ENCODE measurements at regions not wholly inside any gene's neighbourhood (a gene's known extent, or its start where the extent isn't known, plus 50 kb on each side); places are given as distances from the start of the nearest gene placed in this dataset.

DNA sequence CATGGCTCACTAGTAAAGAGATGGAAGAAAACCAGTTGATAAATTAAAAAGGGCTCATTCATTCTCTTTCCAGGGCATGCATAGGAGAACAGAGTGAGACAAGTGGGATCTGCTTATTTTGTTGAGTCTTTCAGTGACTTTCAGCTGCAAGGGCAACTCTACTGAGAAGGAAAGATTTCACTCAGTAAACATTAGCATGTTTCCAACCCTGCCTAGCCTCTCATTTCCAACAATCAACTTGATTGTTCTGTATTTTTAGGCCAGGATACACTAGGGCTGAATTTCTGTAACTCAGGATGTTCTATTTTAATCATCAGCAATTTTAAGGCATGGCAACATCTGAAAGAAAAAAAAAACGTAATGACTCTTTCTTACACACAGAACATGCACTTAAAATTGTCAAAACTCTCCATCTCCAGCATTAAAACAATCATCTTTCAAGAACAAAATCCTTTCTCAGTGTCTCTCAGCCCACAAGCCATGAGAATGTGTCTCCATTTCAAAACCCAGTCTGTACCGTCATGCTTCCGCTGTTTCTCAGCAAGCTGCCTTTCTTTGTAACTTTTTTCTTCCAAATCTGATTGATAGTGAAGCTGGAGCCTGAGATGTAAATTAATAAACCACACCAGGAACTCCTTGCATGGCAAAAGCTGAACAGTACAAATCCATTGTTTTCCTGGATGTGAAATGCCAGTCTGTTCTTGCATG lies 147.2 kb upstream of the KLF14 start:
- ATAC-seq = no peak
- no peaks in the 10 kb centered on the region for H3K9me3 ChIP-seq (ENCODE audit: control insufficient read depth, low read length)
- no peaks in the 10 kb centered on the region for H3K27me3 ChIP-seq (ENCODE audit: control insufficient read depth, insufficient read depth)
- no peak overlapping the region for H3K27ac ChIP-seq (ENCODE audit: low read length)
- H3K4me3 ChIP-seq (ENCODE audit: low read length) = no peak overlapping the region
- peaks cover 6% of the 10 kb centered on the region for H3K4me1 ChIP-seq (ENCODE audit: control insufficient read depth, insufficient read depth, low read length)
- 61% methylated on average over 3 of the region's 3 CpGs for WGBS
- intact Hi-C loops (cut with DNase I) = no loop called here
- no peak for DNase-seq

DNA sequence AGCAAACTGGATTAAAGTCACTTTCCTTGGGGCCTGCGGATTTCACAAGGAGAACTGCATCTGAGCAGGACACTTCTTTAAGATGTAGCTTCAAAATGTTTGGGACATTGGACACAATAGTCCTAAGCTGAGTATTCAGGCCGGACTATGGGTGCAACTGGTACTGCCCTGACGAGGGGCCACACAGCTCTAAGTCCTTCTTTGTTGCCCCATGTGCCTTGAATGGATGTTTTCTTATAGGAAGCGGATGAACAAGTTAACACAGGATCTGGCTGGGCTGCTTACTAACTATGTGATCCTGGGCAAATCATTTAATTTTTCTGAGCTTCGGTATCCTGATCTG lies 147.8 kb upstream of the KLF14 start:
- 92% methylated on average over 5 of the region's 5 CpGs for WGBS
- no peaks in the 10 kb centered on the region for H3K9me3 ChIP-seq (ENCODE audit: control insufficient read depth, low read length)

GRCh38 chr7:130882396-130882795 lies 148.4 kb upstream of the KLF14 start:
- Histone ChIP-seq H3K9me3 (ENCODE audit: control insufficient read depth, low read length) (no peaks in the 10 kb centered on the region), H3K27me3 (ENCODE audit: control insufficient read depth, insufficient read depth) (no peaks in the 10 kb centered on the region), H3K4me1 (ENCODE audit: control insufficient read depth, insufficient read depth, low read length) (peaks cover 8% of the 10 kb centered on the region), H3K4me3 (ENCODE audit: low read length) (no peak overlapping the region), H3K27ac (ENCODE audit: low read length) (peak overlapping the region; percentile 40)
- WGBS = 86% methylated on average over 2 of the region's 2 CpGs
- DNase-seq = peak in 1 of 3 donors; percentile 43
- intact Hi-C loops (cut with DNase I) = no loop called here
- no peak for ATAC-seq

More for the DNA sequence above, 147.8 kb upstream of the KLF14 start:
- no peak for DNase-seq
- Histone ChIP-seq H3K4me3 (ENCODE audit: low read length) (no peak overlapping the region), H3K4me1 (ENCODE audit: control insufficient read depth, insufficient read depth, low read length) (peaks cover 6% of the 10 kb centered on the region), H3K27me3 (ENCODE audit: control insufficient read depth, insufficient read depth) (no peaks in the 10 kb centered on the region), H3K27ac (ENCODE audit: low read length) (no peak overlapping the region)
- no peak for ATAC-seq
- intact Hi-C loops (cut with DNase I) = no loop called here

GRCh38 chr7:130883928-130884327 lies 149.9 kb upstream of the KLF14 start:
- intact Hi-C loops (cut with DNase I) = no loop called here
- ATAC-seq (no peak), DNase-seq (no peak)
- H3K4me1 ChIP-seq (ENCODE audit: control insufficient read depth, insufficient read depth, low read length) = peaks cover 16% of the 10 kb centered on the region
- H3K27ac ChIP-seq (ENCODE audit: low read length) = no peak overlapping the region
- no peak overlapping the region for H3K4me3 ChIP-seq (ENCODE audit: low read length)
- 93% methylated on average over 6 of the region's 6 CpGs for WGBS
- no peaks in the 10 kb centered on the region for H3K9me3 ChIP-seq (ENCODE audit: control insufficient read depth, low read length)
- H3K27me3 ChIP-seq (ENCODE audit: control insufficient read depth, insufficient read depth) = no peaks in the 10 kb centered on the region

DNA sequence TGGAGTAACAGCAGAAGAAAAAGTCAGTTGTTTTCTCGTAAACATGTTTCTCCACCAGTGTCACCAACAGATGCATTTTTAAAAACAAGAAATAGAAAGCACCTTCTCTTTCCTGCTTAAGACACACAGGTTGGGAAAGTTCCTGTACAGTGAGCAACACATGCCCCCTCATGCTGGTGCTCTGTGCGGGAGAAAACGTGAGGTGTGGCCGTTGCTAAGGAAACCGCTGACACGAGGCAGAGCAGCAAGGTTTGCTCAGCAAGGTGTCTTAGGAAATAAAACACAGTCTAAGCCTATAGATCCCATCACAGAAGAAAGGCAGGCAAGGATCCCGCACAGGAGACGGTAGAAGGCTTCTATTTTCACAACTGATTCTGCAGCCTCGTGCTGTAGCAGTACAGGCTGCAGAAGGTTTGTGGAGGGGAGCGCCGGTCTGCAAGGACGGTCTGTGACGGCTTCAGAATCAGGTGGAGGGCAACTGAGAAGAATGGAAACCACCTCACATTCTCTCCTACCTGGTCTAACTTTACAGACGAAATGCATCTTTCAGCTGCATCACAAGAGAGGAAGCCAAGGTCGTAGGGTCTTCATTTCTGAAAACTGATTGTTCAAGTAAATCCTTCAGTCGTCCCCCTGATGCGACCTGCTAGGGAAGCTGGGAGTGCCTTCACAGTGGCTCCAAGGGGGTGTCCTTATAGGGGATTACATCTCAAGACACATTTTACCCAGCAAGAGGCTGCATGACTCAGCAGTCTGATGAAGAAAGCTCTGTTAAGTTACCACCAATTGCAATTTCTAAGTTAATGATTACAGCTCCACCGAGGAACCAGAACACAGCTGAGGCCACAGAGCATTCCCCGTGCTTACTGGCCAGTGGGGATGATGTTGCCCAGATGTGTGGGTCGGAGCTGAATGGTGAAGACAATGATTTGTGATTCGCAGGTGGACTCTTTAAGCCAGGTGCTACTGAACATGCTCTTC lies 150.7 kb upstream of the KLF14 start:
- Histone ChIP-seq H3K27me3 (ENCODE audit: control insufficient read depth, insufficient read depth) (no peaks in the 10 kb centered on the region), H3K4me1 (ENCODE audit: control insufficient read depth, insufficient read depth, low read length) (peaks cover 15% of the 10 kb centered on the region), H3K27ac (ENCODE audit: low read length) (no peak overlapping the region), H3K4me3 (ENCODE audit: low read length) (no peak overlapping the region), H3K9me3 (ENCODE audit: control insufficient read depth, low read length) (no peaks in the 10 kb centered on the region)
- intact Hi-C loops (cut with DNase I) = no loop called here
- DNase-seq (no peak), ATAC-seq (no peak)
- WGBS = 79% methylated on average over 21 of the region's 21 CpGs

- no peaks in the 10 kb centered on the region for H3K27me3 ChIP-seq (ENCODE audit: control insufficient read depth, insufficient read depth)
- peak overlapping the region; percentile 22 for H3K27ac ChIP-seq (ENCODE audit: low read length)
- 73% methylated on average over 10 of the region's 10 CpGs for WGBS
- ATAC-seq (no peak), DNase-seq (peak in 1 of 3 donors; percentile 53)
- peaks cover 21% of the 10 kb centered on the region for H3K4me1 ChIP-seq (ENCODE audit: control insufficient read depth, insufficient read depth, low read length)
- intact Hi-C loops (cut with DNase I) = no loop called here
- H3K9me3 ChIP-seq (ENCODE audit: control insufficient read depth, low read length) = no peaks in the 10 kb centered on the region
- no peak overlapping the region for H3K4me3 ChIP-seq (ENCODE audit: low read length)
These were observed 152.6 kb upstream of the KLF14 start for GRCh38 chr7:130886438-130887135.

DNA sequence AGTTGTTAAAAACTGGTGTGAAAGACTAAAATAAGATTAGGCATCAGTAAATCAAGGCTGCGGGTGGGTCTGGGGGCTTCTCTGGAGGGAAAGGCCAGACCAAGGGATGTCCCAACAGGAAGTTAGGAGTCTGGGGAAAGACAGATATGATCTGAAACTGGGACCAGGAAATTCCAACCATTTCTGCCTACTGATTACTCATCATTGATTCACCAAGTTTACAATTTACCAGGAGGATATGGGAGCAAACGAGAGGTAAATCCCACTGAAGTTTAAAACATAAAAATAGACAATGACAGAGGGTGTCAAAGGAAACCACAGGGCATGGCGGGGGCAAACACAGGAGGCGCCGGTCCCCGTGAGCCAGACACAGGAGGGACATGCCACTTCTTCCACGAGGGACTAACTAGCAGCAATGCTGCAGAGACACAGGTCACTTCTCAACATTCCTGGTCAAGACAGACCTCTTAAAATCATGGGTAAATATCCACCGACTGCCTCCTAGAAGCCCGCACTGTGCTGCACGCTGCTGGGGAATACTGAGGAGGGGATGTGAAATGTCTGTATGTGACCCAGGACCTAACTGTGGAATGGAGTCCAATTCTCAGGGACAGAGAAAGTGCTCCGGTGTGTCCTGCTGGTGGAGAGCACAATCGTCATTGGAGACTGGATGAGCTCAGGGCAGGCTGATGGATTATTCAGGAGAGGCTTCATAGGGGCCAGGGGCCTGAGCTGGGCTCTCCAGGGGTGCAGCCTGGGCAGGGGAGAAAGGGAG lies 153.4 kb upstream of the KLF14 start:
- DNase-seq (peak in 1 of 3 donors; percentile 31), ATAC-seq (peak in 1 of 2 donors; percentile 6)
- WGBS = 72% methylated on average over 12 of the region's 12 CpGs
- peak overlapping the region; percentile 13 for H3K27ac ChIP-seq (ENCODE audit: low read length)
- no peak overlapping the region for H3K4me3 ChIP-seq (ENCODE audit: low read length)
- H3K27me3 ChIP-seq (ENCODE audit: control insufficient read depth, insufficient read depth) = no peaks in the 10 kb centered on the region
- H3K9me3 ChIP-seq (ENCODE audit: control insufficient read depth, low read length) = no peaks in the 10 kb centered on the region
- H3K4me1 ChIP-seq (ENCODE audit: control insufficient read depth, insufficient read depth, low read length) = peaks cover 21% of the 10 kb centered on the region
- intact Hi-C loops (cut with DNase I) = no loop called here

DNA sequence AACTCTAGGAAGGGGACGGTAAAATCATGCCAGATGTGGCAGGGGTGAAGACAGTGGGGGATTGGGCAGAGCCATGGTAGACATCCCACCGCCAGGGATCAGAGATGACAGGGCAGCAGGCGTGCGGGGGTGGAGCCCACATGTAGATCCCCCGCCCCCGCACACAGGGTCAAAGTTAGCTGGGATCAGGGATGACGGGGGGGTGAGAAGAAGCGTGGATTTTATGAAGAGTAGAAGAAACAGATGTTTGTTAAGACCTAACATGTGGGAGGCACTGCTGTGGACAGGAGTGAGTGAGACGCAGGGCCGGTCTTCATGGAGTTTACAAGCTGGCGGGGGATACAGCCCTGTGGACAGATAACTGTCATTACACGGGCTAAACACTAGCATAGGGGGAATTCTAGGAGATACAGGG lies 154.0 kb upstream of the KLF14 start:
- 84% methylated on average over 12 of the region's 12 CpGs for WGBS
- peak in 1 of 3 donors; percentile 50 for DNase-seq
- no peak for ATAC-seq
- intact Hi-C loops (cut with DNase I) = no loop called here
- H3K4me1 ChIP-seq (ENCODE audit: control insufficient read depth, insufficient read depth, low read length) = peaks cover 17% of the 10 kb centered on the region
- no peak overlapping the region for H3K27ac ChIP-seq (ENCODE audit: low read length)
- H3K27me3 ChIP-seq (ENCODE audit: control insufficient read depth, insufficient read depth) = no peaks in the 10 kb centered on the region
- H3K9me3 ChIP-seq (ENCODE audit: control insufficient read depth, low read length) = no peaks in the 10 kb centered on the region
- H3K4me3 ChIP-seq (ENCODE audit: low read length) = no peak overlapping the region

DNA sequence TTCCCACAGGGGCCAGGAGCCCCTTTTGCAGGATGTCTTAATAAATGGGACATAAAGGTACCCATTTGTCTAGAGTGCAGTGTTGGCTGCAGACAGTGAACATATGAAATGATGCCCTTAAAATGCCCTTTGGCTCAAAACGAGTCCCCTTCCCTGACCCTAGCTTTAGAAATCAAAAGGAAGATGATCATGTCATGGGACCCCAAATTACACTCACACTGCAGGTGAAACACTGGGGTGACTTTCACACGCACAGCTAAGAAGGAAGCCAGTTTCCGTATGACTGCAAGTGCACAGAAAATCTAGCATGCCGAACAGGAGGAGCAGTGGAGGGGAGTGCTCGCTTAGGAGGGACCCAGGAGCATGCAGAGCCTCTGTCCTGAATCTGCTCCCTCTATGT lies 154.5 kb upstream of the KLF14 start:
- WGBS = 83% methylated on average over 5 of the region's 5 CpGs
- H3K27me3 ChIP-seq (ENCODE audit: control insufficient read depth, insufficient read depth) = no peaks in the 10 kb centered on the region
- no peak overlapping the region for H3K4me3 ChIP-seq (ENCODE audit: low read length)
- H3K27ac ChIP-seq (ENCODE audit: low read length) = no peak overlapping the region
- intact Hi-C loops (cut with DNase I) = no loop called here
- DNase-seq = no peak
- ATAC-seq = no peak
- no peaks in the 10 kb centered on the region for H3K9me3 ChIP-seq (ENCODE audit: control insufficient read depth, low read length)
- H3K4me1 ChIP-seq (ENCODE audit: control insufficient read depth, insufficient read depth, low read length) = peaks cover 17% of the 10 kb centered on the region

DNA sequence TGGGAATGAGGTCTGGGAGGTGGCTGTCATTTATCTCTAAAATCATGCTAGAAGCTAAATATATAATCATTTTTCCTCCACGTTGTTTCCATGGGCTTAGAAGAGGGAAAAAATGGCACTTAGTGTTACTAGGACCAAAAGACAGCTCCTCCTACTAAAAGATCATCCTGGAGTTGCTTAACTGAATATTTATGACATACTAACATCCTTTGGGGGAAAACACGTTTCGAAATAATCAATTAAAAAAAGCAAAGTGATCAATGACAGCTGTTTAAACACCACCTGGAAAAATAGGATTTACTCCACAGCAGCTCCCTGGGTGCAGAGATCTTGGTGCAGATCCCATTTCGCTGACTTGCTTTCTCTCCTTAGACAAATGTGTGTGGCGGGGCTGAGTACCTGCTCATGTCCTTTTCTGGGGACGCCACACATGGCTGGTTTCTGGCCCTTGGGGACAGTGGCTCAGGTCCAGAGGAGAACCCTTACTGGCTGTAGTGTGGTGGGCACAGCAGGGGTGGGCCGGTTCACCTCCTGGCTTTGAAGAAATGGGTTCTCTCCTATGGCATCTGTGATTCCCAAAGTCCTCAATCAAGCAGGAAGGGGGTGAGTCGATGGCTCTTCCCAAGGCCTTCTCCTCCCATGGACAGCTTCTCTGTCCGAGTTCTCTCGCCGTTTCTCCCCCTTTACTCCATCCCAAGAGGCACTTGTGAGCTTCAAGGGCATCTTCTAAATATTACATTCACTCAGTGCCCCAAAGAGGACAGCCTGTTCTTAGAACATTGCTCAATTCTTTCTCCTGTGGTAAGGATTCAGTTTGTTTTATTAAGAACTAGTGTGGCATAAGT lies 156.4 kb upstream of the KLF14 start:
- intact Hi-C loops (cut with DNase I) = loop anchor here (10.0 kb wide), 3 partner anchors 114 to 154 kb away; no protein-coding TSS in a partner anchor

More for the DNA sequence above, 156.4 kb upstream of the KLF14 start:
- ATAC-seq (peak; percentile 34 to 49), DNase-seq (peak in 1 of 3 donors; percentile 55)
- peak overlapping the region; percentile 28 for H3K27ac ChIP-seq (ENCODE audit: low read length)
- H3K27me3 ChIP-seq (ENCODE audit: control insufficient read depth, insufficient read depth) = no peaks in the 10 kb centered on the region
- 78% methylated on average over 11 of the region's 11 CpGs for WGBS
- H3K9me3 ChIP-seq (ENCODE audit: control insufficient read depth, low read length) = no peaks in the 10 kb centered on the region
- no peak overlapping the region for H3K4me3 ChIP-seq (ENCODE audit: low read length)
- peaks cover 19% of the 10 kb centered on the region for H3K4me1 ChIP-seq (ENCODE audit: control insufficient read depth, insufficient read depth, low read length)
